Ectodermal cell (in vitro differentiated cells): ENCODE measurements at regions not wholly inside any gene's neighbourhood (a gene's known extent, or its start where the extent isn't known, plus 50 kb on each side); places are given as distances from the start of the nearest gene placed in this dataset.

Source experiments
- H3K27ac ChIP-seq: 2 replicates; pipeline ENCODE4 v1.7.0; 2013; ENCODE audit warnings: mild to moderate bottlenecking, low read depth, low read length; ENCODE audit not compliant: insufficient read depth, poor library complexity, severe bottlenecking
- H3K27me3 ChIP-seq: 2 replicates; pipeline ENCODE4 v1.7.0; 2013; ENCODE audit warnings: mild to moderate bottlenecking, low read length; ENCODE audit not compliant: insufficient read depth, control insufficient read depth, poor library complexity, severe bottlenecking
- H3K36me3 ChIP-seq: one replicate; pipeline ENCODE4 v1.7.0; 2013; ENCODE audit warnings: low read length; ENCODE audit not compliant: control insufficient read depth, insufficient read depth
- H3K4me1 ChIP-seq: one replicate; pipeline ENCODE4 v1.7.0; 2013; ENCODE audit warnings: low read length; ENCODE audit not compliant: control insufficient read depth, insufficient read depth
- H3K4me3 ChIP-seq: 2 replicates; pipeline ENCODE4 v1.7.0; 2013; ENCODE audit warnings: low read depth, low read length, control low read depth; ENCODE audit not compliant: insufficient read depth
- H3K9me3 ChIP-seq: 2 replicates; pipeline ENCODE4 v1.7.0; 2013; ENCODE audit warnings: mild to moderate bottlenecking, low read length, moderate library complexity; ENCODE audit not compliant: control insufficient read depth
- WGBS, 2 experiments: methylation state at CpG; one replicate each; pipeline ENCODE4 v1.1.7; 2013; ENCODE audit warnings: missing lambda C conversion rate in 2 of 2; 5-methylcytosine and 5-hydroxymethylcytosine counted together

GRCh38 chr15:95328559-95328958 is 1001.9 kb upstream of the NR2F2 start:
- no peaks in the 10 kb centered on the region for H3K9me3 ChIP-seq
- no peak overlapping the region for H3K4me3 ChIP-seq
- WGBS, 2 experiments: 80 to 93% methylated on average over 2 to 3 of the region's 3 CpGs
- no peak overlapping the region for H3K27ac ChIP-seq
- peaks cover 4% of the 10 kb centered on the region for H3K4me1 ChIP-seq
- H3K36me3 ChIP-seq: no peaks in the 10 kb centered on the region
- peaks cover 29% of the 10 kb centered on the region for H3K27me3 ChIP-seq

- no peak overlapping the region for H3K4me3 ChIP-seq
- 93% methylated on average over 8 of the region's 8 CpGs for WGBS, 2 experiments
- no peaks in the 10 kb centered on the region for H3K9me3 ChIP-seq
These were observed 1001.1 kb upstream of the NR2F2 start for GRCh38 chr15:95329362-95329761.

GRCh38 chr15:95341686-95342085 is 988.8 kb upstream of the NR2F2 start:
- H3K36me3 ChIP-seq: no peaks in the 10 kb centered on the region
- 90 to 98% methylated on average over 3 to 5 of the region's 6 CpGs for WGBS, 2 experiments
- no peaks in the 10 kb centered on the region for H3K9me3 ChIP-seq
- no peak overlapping the region for H3K27ac ChIP-seq
- no peak overlapping the region for H3K4me3 ChIP-seq
- H3K4me1 ChIP-seq: no peaks in the 10 kb centered on the region
- no peaks in the 10 kb centered on the region for H3K27me3 ChIP-seq

More at GRCh38 chr15:95329362-95329761, 1001.1 kb upstream of the NR2F2 start:
- Histone ChIP-seq H3K36me3 (no peaks in the 10 kb centered on the region), H3K27me3 (peaks cover 29% of the 10 kb centered on the region), H3K4me1 (peaks cover 4% of the 10 kb centered on the region), H3K27ac (no peak overlapping the region)

- WGBS, 2 experiments: 79 to 85% methylated on average over 4 of the region's 4 CpGs
- no peaks in the 10 kb centered on the region for H3K27me3 ChIP-seq
- H3K36me3 ChIP-seq: no peaks in the 10 kb centered on the region
- H3K4me3 ChIP-seq: no peak overlapping the region
- no peaks in the 10 kb centered on the region for H3K4me1 ChIP-seq
- H3K9me3 ChIP-seq: no peaks in the 10 kb centered on the region
- H3K27ac ChIP-seq: no peak overlapping the region
These were observed 984.6 kb upstream of the NR2F2 start for GRCh38 chr15:95345867-95346266.

- Histone ChIP-seq H3K4me3 (no peak overlapping the region), H3K27ac (no peak overlapping the region), H3K4me1 (no peaks in the 10 kb centered on the region), H3K9me3 (no peaks in the 10 kb centered on the region), H3K36me3 (no peaks in the 10 kb centered on the region), H3K27me3 (no peaks in the 10 kb centered on the region)
- 85 to 89% methylated on average over 5 of the region's 5 CpGs for WGBS, 2 experiments
These were observed 983.6 kb upstream of the NR2F2 start for GRCh38 chr15:95346721-95347475.

- 85 to 91% methylated on average over 1 of the region's 1 CpG for WGBS, 2 experiments
- Histone ChIP-seq H3K4me3 (no peak overlapping the region), H3K27ac (no peak overlapping the region), H3K4me1 (no peaks in the 10 kb centered on the region), H3K9me3 (no peaks in the 10 kb centered on the region), H3K36me3 (no peaks in the 10 kb centered on the region), H3K27me3 (no peaks in the 10 kb centered on the region)
These were observed 982.7 kb upstream of the NR2F2 start for GRCh38 chr15:95347837-95348236.

- 97 to 98% methylated on average over 3 of the region's 3 CpGs for WGBS, 2 experiments
- H3K27me3 ChIP-seq: no peaks in the 10 kb centered on the region
- no peak overlapping the region for H3K4me3 ChIP-seq
- no peak overlapping the region for H3K27ac ChIP-seq
- no peaks in the 10 kb centered on the region for H3K36me3 ChIP-seq
- no peaks in the 10 kb centered on the region for H3K9me3 ChIP-seq
- no peaks in the 10 kb centered on the region for H3K4me1 ChIP-seq
These were observed 979.6 kb upstream of the NR2F2 start for GRCh38 chr15:95350908-95351307.

- Histone ChIP-seq H3K27ac (no peak overlapping the region), H3K9me3 (no peaks in the 10 kb centered on the region), H3K4me1 (no peaks in the 10 kb centered on the region), H3K4me3 (no peak overlapping the region), H3K36me3 (no peaks in the 10 kb centered on the region), H3K27me3 (no peaks in the 10 kb centered on the region)
- 90 to 98% methylated on average over 2 to 7 of the region's 9 CpGs for WGBS, 2 experiments
These were observed 977.8 kb upstream of the NR2F2 start for GRCh38 chr15:95352631-95353187.

GRCh38 chr15:95353512-95353911 is 977.0 kb upstream of the NR2F2 start:
- no peaks in the 10 kb centered on the region for H3K27me3 ChIP-seq
- no peaks in the 10 kb centered on the region for H3K4me1 ChIP-seq
- no peaks in the 10 kb centered on the region for H3K36me3 ChIP-seq
- 80 to 82% methylated on average over 1 of the region's 1 CpG for WGBS, 2 experiments
- no peak overlapping the region for H3K4me3 ChIP-seq
- H3K27ac ChIP-seq: no peak overlapping the region
- no peaks in the 10 kb centered on the region for H3K9me3 ChIP-seq

GRCh38 chr15:95359966-95360365 is 970.5 kb upstream of the NR2F2 start:
- WGBS, 2 experiments: 93 to 95% methylated on average over 5 of the region's 5 CpGs
- Histone ChIP-seq H3K4me1 (no peaks in the 10 kb centered on the region), H3K27ac (no peak overlapping the region), H3K27me3 (no peaks in the 10 kb centered on the region), H3K36me3 (no peaks in the 10 kb centered on the region), H3K9me3 (no peaks in the 10 kb centered on the region), H3K4me3 (no peak overlapping the region)
